ENCODE measurements at regions not wholly inside any gene's neighbourhood (a gene's known extent, or its start where the extent isn't known, plus 50 kb on each side); places are given as distances from the start of the nearest gene placed in this dataset.

DNA sequence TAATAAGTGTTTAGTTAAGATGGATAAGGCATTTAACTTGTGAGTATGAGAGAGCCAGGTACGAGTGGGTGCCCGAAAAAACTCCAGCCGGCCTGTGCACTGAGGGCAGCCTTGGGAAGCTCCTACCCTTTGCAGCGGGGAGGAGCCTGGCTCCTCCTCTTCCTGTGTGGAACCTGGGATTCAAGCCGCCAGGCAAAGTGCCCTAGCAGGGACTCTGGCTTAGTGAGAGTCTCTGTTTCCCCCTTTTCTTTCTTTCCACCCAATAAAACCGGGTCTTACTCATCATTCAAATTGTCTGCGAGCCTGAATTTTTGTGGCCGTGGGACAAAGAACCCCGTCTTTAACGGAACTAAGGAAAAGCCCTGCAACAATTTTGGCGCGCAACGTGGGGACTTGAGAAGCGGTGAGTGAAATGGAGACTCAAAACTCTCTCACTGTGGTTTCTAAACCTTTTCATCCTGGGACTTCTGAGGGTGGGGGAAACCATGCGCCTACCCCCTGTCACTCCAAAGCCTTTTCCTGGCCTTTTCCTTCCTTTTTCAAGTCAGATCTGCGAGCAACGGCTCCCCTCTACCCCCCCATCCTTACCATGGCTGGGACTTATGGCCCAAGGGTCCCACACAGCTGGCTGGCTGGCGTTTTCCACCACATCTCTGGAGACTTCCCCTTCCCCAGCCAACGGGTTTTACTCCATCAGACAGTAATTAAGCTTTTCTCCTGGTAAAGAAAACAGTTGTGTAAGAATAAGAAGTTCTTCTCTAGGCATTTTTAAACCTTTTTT lies 535.7 kb upstream of the ACO1 start (continued):
- TF ChIP-seq, protein P1, sequence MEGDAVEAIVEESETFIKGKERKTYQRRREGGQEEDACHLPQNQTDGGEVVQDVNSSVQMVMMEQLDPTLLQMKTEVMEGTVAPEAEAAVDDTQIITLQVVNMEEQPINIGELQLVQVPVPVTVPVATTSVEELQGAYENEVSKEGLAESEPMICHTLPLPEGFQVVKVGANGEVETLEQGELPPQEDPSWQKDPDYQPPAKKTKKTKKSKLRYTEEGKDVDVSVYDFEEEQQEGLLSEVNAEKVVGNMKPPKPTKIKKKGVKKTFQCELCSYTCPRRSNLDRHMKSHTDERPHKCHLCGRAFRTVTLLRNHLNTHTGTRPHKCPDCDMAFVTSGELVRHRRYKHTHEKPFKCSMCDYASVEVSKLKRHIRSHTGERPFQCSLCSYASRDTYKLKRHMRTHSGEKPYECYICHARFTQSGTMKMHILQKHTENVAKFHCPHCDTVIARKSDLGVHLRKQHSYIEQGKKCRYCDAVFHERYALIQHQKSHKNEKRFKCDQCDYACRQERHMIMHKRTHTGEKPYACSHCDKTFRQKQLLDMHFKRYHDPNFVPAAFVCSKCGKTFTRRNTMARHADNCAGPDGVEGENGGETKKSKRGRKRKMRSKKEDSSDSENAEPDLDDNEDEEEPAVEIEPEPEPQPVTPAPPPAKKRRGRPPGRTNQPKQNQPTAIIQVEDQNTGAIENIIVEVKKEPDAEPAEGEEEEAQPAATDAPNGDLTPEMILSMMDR (IDR thresholded peaks at IDR 0.05; ENCODE audit: control extremely low read depth in 1 of 3, insufficient read depth in 1 of 3, low read depth in 1 of 3, low read length in 3 of 3), result no peak
- TF ChIP-seq TCF12 (IDR thresholded peaks at IDR 0.05; ENCODE audit: low read depth, low read length), result no peak
- TF ChIP-seq SP1 (IDR thresholded peaks at IDR 0.05; ENCODE audit: low read depth, low read length), result no peak
- no peak for TF ChIP-seq TAF7 (optimal IDR thresholded peaks at IDR 0.05; ENCODE audit: borderline replicate concordance, low read depth, low read length)
- no peak for TF ChIP-seq ZNF274 (IDR thresholded peaks at IDR 0.05; ENCODE audit: borderline replicate concordance, extremely low read depth, low read length)
